ENCODE measurements at regions not wholly inside any gene's neighbourhood (a gene's known extent, or its start where the extent isn't known, plus 50 kb on each side); places are given as distances from the start of the nearest gene placed in this dataset.

DNA sequence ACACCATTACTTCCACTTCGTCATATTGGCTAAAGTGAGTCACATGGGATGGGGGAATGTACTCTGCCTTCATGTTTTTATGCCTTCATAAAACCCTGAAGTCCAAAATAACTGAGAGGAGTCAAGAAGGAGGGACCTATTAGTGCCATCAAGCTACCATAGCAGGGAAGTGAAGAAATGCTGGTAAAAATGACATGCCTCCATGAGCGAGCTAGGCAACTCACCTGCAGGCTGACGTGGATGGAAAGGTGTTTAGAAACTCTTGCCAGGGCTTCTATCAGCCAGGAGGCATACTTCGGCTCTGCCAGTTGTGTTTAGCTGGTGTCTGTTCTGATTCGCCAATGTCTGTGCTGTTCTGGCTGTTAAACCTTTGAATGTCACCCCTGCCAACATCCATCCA lies 424.4 kb upstream of the USP24 start:
- Histone ChIP-seq H4K8ac (ENCODE audit: low read length) (no peak overlapping the region), H3K27me3 (ENCODE audit: control insufficient read depth in 1 of 2, insufficient read depth in 1 of 2, low read length in 2 of 2) (no peaks in the 10 kb centered on the region), H2AK5ac (ENCODE audit: low read length, severe bottlenecking) (no peak overlapping the region), H3K9me3 (ENCODE audit: control insufficient read depth, low read length) (peaks cover 8% of the 10 kb centered on the region), H2BK120ac (ENCODE audit: low read depth, low read length) (no peak overlapping the region), H3K4me1 (ENCODE audit: control insufficient read depth, insufficient read depth, low read depth, low read length) (peaks cover 1% of the 10 kb centered on the region), H3K14ac (ENCODE audit: low read length in 2 of 2) (no peak overlapping the region), H2BK15ac (ENCODE audit: low read depth, poor library complexity, severe bottlenecking) (no peak overlapping the region), H2BK12ac (ENCODE audit: low read length in 2 of 2) (no peak overlapping the region), H3K4me3 (ENCODE audit: insufficient read depth in 1 of 2, low read depth in 1 of 2, low read length in 2 of 2) (no peak overlapping the region), H3K36me3 (ENCODE audit: control insufficient read depth in 1 of 2, insufficient read depth in 2 of 2, low read depth in 1 of 2, low read length in 2 of 2) (no peaks in the 10 kb centered on the region), H3K79me1 (replicated peaks; ENCODE audit: low read length, poor library complexity, severe bottlenecking) (no peaks in the 10 kb centered on the region), H3K23ac (ENCODE audit: low read length in 2 of 2) (no peak overlapping the region), H4K91ac (ENCODE audit: low read length) (no peak overlapping the region), H2AFZ (ENCODE audit: low read depth, low read length) (no peak overlapping the region), H2BK5ac (ENCODE audit: low read depth, low read length, poor library complexity, severe bottlenecking) (no peak overlapping the region), H3K4ac (ENCODE audit: low read depth in 1 of 2, low read length in 2 of 2) (no peak overlapping the region), H3K4me2 (ENCODE audit: low read length, poor library complexity, severe bottlenecking) (no peak overlapping the region), H3K27ac (ENCODE audit: low read length, poor library complexity, severe bottlenecking) (no peak overlapping the region), H3K9ac (ENCODE audit: low read length) (no peak overlapping the region), H3K18ac (ENCODE audit: low read depth in 1 of 2, low read length in 2 of 2) (no peak overlapping the region)
- no peak for DNase-seq
- 93% methylated on average over 5 of the region's 5 CpGs for WGBS

DNA sequence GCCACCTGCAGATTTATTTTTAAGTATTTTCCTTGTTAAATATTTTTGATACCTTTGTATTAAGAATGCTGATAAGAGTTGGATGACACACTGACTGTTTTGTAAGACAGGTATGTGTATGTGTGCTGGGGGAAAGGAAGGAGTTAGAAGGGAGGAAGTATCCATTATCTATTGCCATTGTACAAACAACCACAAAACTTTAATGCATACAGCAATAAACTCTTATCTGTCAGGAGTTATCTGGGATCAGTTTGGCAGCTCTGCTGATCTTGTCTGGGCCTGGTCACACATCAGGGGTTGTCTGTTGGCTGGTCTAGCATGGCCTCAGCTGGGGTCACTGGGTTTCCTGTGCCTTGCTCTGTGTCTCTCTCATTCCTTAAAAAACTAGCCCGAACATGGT lies 423.9 kb upstream of the USP24 start:
- WGBS: 94% methylated on average over 1 of the region's 1 CpG

GRCh38 chr1:55636696-55637095 lies 421.5 kb upstream of the USP24 start:
- Histone ChIP-seq H2AK5ac (ENCODE audit: low read length, severe bottlenecking) (no peak overlapping the region), H3K4me3 (ENCODE audit: insufficient read depth in 1 of 2, low read depth in 1 of 2, low read length in 2 of 2) (no peak overlapping the region), H3K18ac (ENCODE audit: low read depth in 1 of 2, low read length in 2 of 2) (no peak overlapping the region), H3K14ac (ENCODE audit: low read length in 2 of 2) (no peak overlapping the region), H4K8ac (ENCODE audit: low read length) (no peak overlapping the region), H3K79me1 (replicated peaks; ENCODE audit: low read length, poor library complexity, severe bottlenecking) (no peaks in the 10 kb centered on the region), H2BK12ac (ENCODE audit: low read length in 2 of 2) (no peak overlapping the region), H2BK15ac (ENCODE audit: low read depth, poor library complexity, severe bottlenecking) (no peak overlapping the region), H3K4me1 (ENCODE audit: control insufficient read depth, insufficient read depth, low read depth, low read length) (peaks cover 1% of the 10 kb centered on the region), H3K36me3 (ENCODE audit: control insufficient read depth in 1 of 2, insufficient read depth in 2 of 2, low read depth in 1 of 2, low read length in 2 of 2) (no peaks in the 10 kb centered on the region), H4K91ac (ENCODE audit: low read length) (no peak overlapping the region), H3K9ac (ENCODE audit: low read length) (peak overlapping the region; percentile 11), H3K23ac (ENCODE audit: low read length in 2 of 2) (no peak overlapping the region), H3K4me2 (ENCODE audit: low read length, poor library complexity, severe bottlenecking) (no peak overlapping the region), H3K27me3 (ENCODE audit: control insufficient read depth in 1 of 2, insufficient read depth in 1 of 2, low read length in 2 of 2) (no peaks in the 10 kb centered on the region), H3K4ac (ENCODE audit: low read depth in 1 of 2, low read length in 2 of 2) (no peak overlapping the region), H3K9me3 (ENCODE audit: control insufficient read depth, low read length) (peaks cover 8% of the 10 kb centered on the region), H2BK5ac (ENCODE audit: low read depth, low read length, poor library complexity, severe bottlenecking) (no peak overlapping the region), H2AFZ (ENCODE audit: low read depth, low read length) (no peak overlapping the region), H2BK120ac (ENCODE audit: low read depth, low read length) (no peak overlapping the region), H3K27ac (ENCODE audit: low read length, poor library complexity, severe bottlenecking) (no peak overlapping the region)
- 83% methylated on average over 1 of the region's 1 CpG for WGBS
- no peak for DNase-seq

More for the DNA sequence above, 423.9 kb upstream of the USP24 start:
- H3K4ac ChIP-seq (ENCODE audit: low read depth in 1 of 2, low read length in 2 of 2): no peak overlapping the region
- H2BK15ac ChIP-seq (ENCODE audit: low read depth, poor library complexity, severe bottlenecking): no peak overlapping the region
- H3K9ac ChIP-seq (ENCODE audit: low read length): no peak overlapping the region
- no peaks in the 10 kb centered on the region for H3K27me3 ChIP-seq (ENCODE audit: control insufficient read depth in 1 of 2, insufficient read depth in 1 of 2, low read length in 2 of 2)
- H3K14ac ChIP-seq (ENCODE audit: low read length in 2 of 2): no peak overlapping the region
- no peaks in the 10 kb centered on the region for H3K79me1 ChIP-seq (replicated peaks; ENCODE audit: low read length, poor library complexity, severe bottlenecking)
- H3K36me3 ChIP-seq (ENCODE audit: control insufficient read depth in 1 of 2, insufficient read depth in 2 of 2, low read depth in 1 of 2, low read length in 2 of 2): no peaks in the 10 kb centered on the region
- H4K91ac ChIP-seq (ENCODE audit: low read length): no peak overlapping the region
- no peak overlapping the region for H3K4me3 ChIP-seq (ENCODE audit: insufficient read depth in 1 of 2, low read depth in 1 of 2, low read length in 2 of 2)
- H3K9me3 ChIP-seq (ENCODE audit: control insufficient read depth, low read length): peaks cover 8% of the 10 kb centered on the region
- no peak overlapping the region for H3K23ac ChIP-seq (ENCODE audit: low read length in 2 of 2)
- H4K8ac ChIP-seq (ENCODE audit: low read length): no peak overlapping the region
- no peak overlapping the region for H2BK120ac ChIP-seq (ENCODE audit: low read depth, low read length)
- H2BK12ac ChIP-seq (ENCODE audit: low read length in 2 of 2): no peak overlapping the region
- DNase-seq: no peak
- no peak overlapping the region for H2AK5ac ChIP-seq (ENCODE audit: low read length, severe bottlenecking)
- H2AFZ ChIP-seq (ENCODE audit: low read depth, low read length): no peak overlapping the region
- peaks cover 1% of the 10 kb centered on the region for H3K4me1 ChIP-seq (ENCODE audit: control insufficient read depth, insufficient read depth, low read depth, low read length)
- H3K18ac ChIP-seq (ENCODE audit: low read depth in 1 of 2, low read length in 2 of 2): no peak overlapping the region
- no peak overlapping the region for H3K27ac ChIP-seq (ENCODE audit: low read length, poor library complexity, severe bottlenecking)
- no peak overlapping the region for H2BK5ac ChIP-seq (ENCODE audit: low read depth, low read length, poor library complexity, severe bottlenecking)
- no peak overlapping the region for H3K4me2 ChIP-seq (ENCODE audit: low read length, poor library complexity, severe bottlenecking)

GRCh38 chr1:55635856-55636255 lies 420.7 kb upstream of the USP24 start:
- no peak overlapping the region for H4K8ac ChIP-seq (ENCODE audit: low read length)
- no peak overlapping the region for H2AFZ ChIP-seq (ENCODE audit: low read depth, low read length)
- H2AK5ac ChIP-seq (ENCODE audit: low read length, severe bottlenecking): no peak overlapping the region

More at GRCh38 chr1:55635856-55636255, 420.7 kb upstream of the USP24 start:
- Histone ChIP-seq H3K36me3 (ENCODE audit: control insufficient read depth in 1 of 2, insufficient read depth in 2 of 2, low read depth in 1 of 2, low read length in 2 of 2) (no peaks in the 10 kb centered on the region), H2BK120ac (ENCODE audit: low read depth, low read length) (no peak overlapping the region), H3K18ac (ENCODE audit: low read depth in 1 of 2, low read length in 2 of 2) (no peak overlapping the region), H2BK12ac (ENCODE audit: low read length in 2 of 2) (no peak overlapping the region), H2BK5ac (ENCODE audit: low read depth, low read length, poor library complexity, severe bottlenecking) (no peak overlapping the region), H3K9me3 (ENCODE audit: control insufficient read depth, low read length) (peaks cover 8% of the 10 kb centered on the region), H3K27me3 (ENCODE audit: control insufficient read depth in 1 of 2, insufficient read depth in 1 of 2, low read length in 2 of 2) (no peaks in the 10 kb centered on the region), H3K14ac (ENCODE audit: low read length in 2 of 2) (no peak overlapping the region), H3K27ac (ENCODE audit: low read length, poor library complexity, severe bottlenecking) (no peak overlapping the region), H3K4me2 (ENCODE audit: low read length, poor library complexity, severe bottlenecking) (no peak overlapping the region), H3K9ac (ENCODE audit: low read length) (peak overlapping the region; percentile 9), H3K4ac (ENCODE audit: low read depth in 1 of 2, low read length in 2 of 2) (no peak overlapping the region), H3K4me3 (ENCODE audit: insufficient read depth in 1 of 2, low read depth in 1 of 2, low read length in 2 of 2) (no peak overlapping the region), H3K79me1 (replicated peaks; ENCODE audit: low read length, poor library complexity, severe bottlenecking) (no peaks in the 10 kb centered on the region), H3K23ac (ENCODE audit: low read length in 2 of 2) (no peak overlapping the region), H2BK15ac (ENCODE audit: low read depth, poor library complexity, severe bottlenecking) (no peak overlapping the region), H4K91ac (ENCODE audit: low read length) (no peak overlapping the region), H3K4me1 (ENCODE audit: control insufficient read depth, insufficient read depth, low read depth, low read length) (no peaks in the 10 kb centered on the region)
- WGBS: 97% methylated on average over 1 of the region's 2 CpGs
- DNase-seq: no peak
